A549 (cell line): ENCODE measurements at regions not wholly inside any gene's neighbourhood (a gene's known extent, or its start where the extent isn't known, plus 50 kb on each side); places are given as distances from the start of the nearest gene placed in this dataset.
"Not testable (repeated sequence)": the region's sequence is repeated elsewhere in the genome, so short reads cannot be mapped to it uniquely, and the experiment has no call there.

Experiments used
- CTCF ChIP-seq: fragments of >200 bp; sonication (Bioruptor Twin); formaldehyde crosslinking; IDR thresholded peaks from 3 replicates; pipeline ENCODE4 v1.5.1; 2016
- E2F6 ChIP-seq: IDR thresholded peaks from 2 replicates; pipeline ENCODE4 v1.6.1; 2012; ENCODE audit warnings: low read depth, borderline replicate concordance
- HDAC2 ChIP-seq: fragments of 200-600 bp; sonication (generic); IDR thresholded peaks from 2 replicates; pipeline ENCODE4 v1.6.1; 2016
- POLR2AphosphoS2 ChIP-seq: conservative IDR thresholded peaks from 2 replicates; pipeline ENCODE4 v1.6.1; 2012; ENCODE audit warnings: low read length, improper control_type of control experiment, inconsistent platforms
- RAD21 ChIP-seq, 2 experiments: fragments of >200 bp in 1 of 2; sonication (Bioruptor Twin) in 1 of 2; formaldehyde crosslinking in 1 of 2; IDR thresholded peaks in 1 of 2; conservative IDR thresholded peaks in 1 of 2; 2 replicates in 1 of 2; 3 replicates in 1 of 2; pipeline ENCODE4 v1.6.1; 2012 to 2018; ENCODE audit warnings: inconsistent platforms in 1 of 2
- RNF2 ChIP-seq: fragments of 200-600 bp; sonication (generic); IDR thresholded peaks from 2 replicates; pipeline ENCODE4 v1.6.1; 2016; ENCODE audit warnings: low read depth, mild to moderate bottlenecking, antibody characterized with exemption, moderate library complexity, borderline replicate concordance
- SMC3 ChIP-seq: fragments of >200 bp; sonication (Bioruptor Twin); formaldehyde crosslinking; IDR thresholded peaks from 3 replicates; pipeline ENCODE4 v1.6.1; 2018; ENCODE audit warnings: inconsistent platforms

- TF ChIP-seq CTCF; RAD21 (conservative IDR thresholded peaks at IDR 0.05 in 1 of 2, IDR thresholded peaks at IDR 0.05 in 1 of 2); SMC3; RNF2; E2F6; POLR2AphosphoS2; HDAC2: not testable (repeated sequence)
Observed at GRCh38 chr2:91462292-91462691, 2770.8 kb downstream of the RPIA start.
